ENCODE measurements at regions not wholly inside any gene's neighbourhood (a gene's known extent, or its start where the extent isn't known, plus 50 kb on each side); places are given as distances from the start of the nearest gene placed in this dataset.
"Not testable (repeated sequence)": the region's sequence is repeated elsewhere in the genome, so short reads cannot be mapped to it uniquely, and the experiment has no call there.

- no peaks in the 10 kb centered on the region for H3K4me1 ChIP-seq (ENCODE audit: control insufficient read depth, extremely low read depth, insufficient read depth, low read length)
- FAIRE-seq = no peak
Measured at GRCh38 chr1:72954943-72955342, 672.6 kb upstream of the NEGR1 start.

GRCh38 chr1:72950900-72951299, 668.6 kb upstream of the NEGR1 start:
- intact Hi-C loops (cut with micrococcal nuclease); CTCF ChIA-PET; H3K4me1 ChIP-seq (ENCODE audit: control insufficient read depth, extremely low read depth, insufficient read depth, low read length); DNase-seq (ENCODE audit: low read depth, low spot score); BruUV-seq (replicated peaks); H4K20me1 ChIP-seq (replicated peaks; ENCODE audit: control insufficient read depth, extremely low read depth, insufficient read depth, low read length); H3K4me3 ChIP-seq (replicated peaks in 1 of 3; ENCODE audit: insufficient read depth in 1 of 3, low read depth in 1 of 3, low read length in 3 of 3); dilution Hi-C loops (cut with MboI; ENCODE audit: extremely low pct_ligation_motif_present, low sequenced_read_pairs); H3K79me2 ChIP-seq (ENCODE audit: control insufficient read depth, insufficient read depth, low read length); FAIRE-seq; H3K36me3 ChIP-seq (ENCODE audit: control insufficient read depth in 2 of 2, extremely low read depth in 1 of 2, insufficient read depth in 2 of 2, low read length in 2 of 2); H3K9ac ChIP-seq (replicated peaks; ENCODE audit: extremely low read depth, insufficient read depth, low read length); H3K9me3 ChIP-seq (replicated peaks; ENCODE audit: control insufficient read depth, insufficient read depth, low read length); H3K9me1 ChIP-seq (replicated peaks; ENCODE audit: control insufficient read depth, extremely low read depth, insufficient read depth, low read length); H3K4me2 ChIP-seq (ENCODE audit: insufficient read depth, low read length); POLR2A ChIA-PET; H3K27ac ChIP-seq (ENCODE audit: insufficient read depth, low read depth, low read length); H3K27me3 ChIP-seq (ENCODE audit: control insufficient read depth in 2 of 2, insufficient read depth in 2 of 2, low read length in 2 of 2); H2AFZ ChIP-seq (ENCODE audit: low read depth, low read length): not testable (repeated sequence)

More at GRCh38 chr1:72954943-72955342, 672.6 kb upstream of the NEGR1 start:
- intact Hi-C loops (cut with micrococcal nuclease) = no loop called here
- Histone ChIP-seq H3K9me1 (replicated peaks; ENCODE audit: control insufficient read depth, extremely low read depth, insufficient read depth, low read length) (no peaks in the 10 kb centered on the region), H3K79me2 (ENCODE audit: control insufficient read depth, insufficient read depth, low read length) (no peaks in the 10 kb centered on the region), H3K4me2 (ENCODE audit: insufficient read depth, low read length) (no peak overlapping the region), H3K27ac (ENCODE audit: insufficient read depth, low read depth, low read length) (no peak overlapping the region), H3K36me3 (ENCODE audit: control insufficient read depth in 2 of 2, extremely low read depth in 1 of 2, insufficient read depth in 2 of 2, low read length in 2 of 2) (no peaks in the 10 kb centered on the region), H3K27me3 (ENCODE audit: control insufficient read depth in 2 of 2, insufficient read depth in 2 of 2, low read length in 2 of 2) (no peaks in the 10 kb centered on the region), H2AFZ (ENCODE audit: low read depth, low read length) (no peak overlapping the region), H3K9me3 (replicated peaks; ENCODE audit: control insufficient read depth, insufficient read depth, low read length) (no peaks in the 10 kb centered on the region), H4K20me1 (replicated peaks; ENCODE audit: control insufficient read depth, extremely low read depth, insufficient read depth, low read length) (no peaks in the 10 kb centered on the region), H3K4me3 (replicated peaks in 1 of 3; ENCODE audit: insufficient read depth in 1 of 3, low read depth in 1 of 3, low read length in 3 of 3) (no peak overlapping the region), H3K9ac (replicated peaks; ENCODE audit: extremely low read depth, insufficient read depth, low read length) (no peak overlapping the region)
- CTCF ChIA-PET = no interaction called here
- no TSS peak for BruUV-seq (replicated peaks)
- POLR2A ChIA-PET = no interaction called here
- dilution Hi-C loops (cut with MboI; ENCODE audit: extremely low pct_ligation_motif_present, low sequenced_read_pairs) = no loop called here
- TF ChIP-seq MAX (IDR thresholded peaks at IDR 0.05; ENCODE audit: insufficient read depth, insufficient read length) (no peak), POLR2AphosphoS5 (IDR thresholded peaks at IDR 0.05; ENCODE audit: insufficient read depth, low read depth, low read length) (no peak), JUN (IDR thresholded peaks at IDR 0.05; ENCODE audit: borderline replicate concordance, insufficient read depth, insufficient read length, low read depth) (no peak), POLR2A (IDR thresholded peaks at IDR 0.05; ENCODE audit: low read depth, low read length) (no peak), MYC (IDR thresholded peaks at IDR 0.05; ENCODE audit: low read depth, low read length) (no peak), GATA2 (IDR thresholded peaks at IDR 0.05; ENCODE audit: insufficient read depth, insufficient read length, low read depth, low read length) (no peak), FOS (IDR thresholded peaks at IDR 0.05; ENCODE audit: borderline replicate concordance, insufficient read depth, low read length) (no peak), CTCF (IDR thresholded peaks at IDR 0.05; ENCODE audit: extremely low read depth in 1 of 2, insufficient read depth in 1 of 2, low read depth in 1 of 2, low read length in 2 of 2) (no peak), EZH2 (IDR thresholded peaks at IDR 0.05; ENCODE audit: borderline replicate concordance, low read depth, low read length, severe bottlenecking) (no peak)
- DNase-seq (ENCODE audit: low read depth, low spot score) = no peak

Data from endothelial cell of umbilical vein (primary cell).